SK-N-SH treated with all-trans-retinoic acid at 6 μM for 48 hours (cell line): ENCODE measurements at regions not wholly inside any gene's neighbourhood (a gene's known extent, or its start where the extent isn't known, plus 50 kb on each side); places are given as distances from the start of the nearest gene placed in this dataset.

Experiments used
- ATAC-seq: fragments of 200-7000 bp; cut with Tn5 transposase; 3 replicates; pipeline ENCODE4 v1.9.1; 2020; ENCODE audit warnings: mild to moderate bottlenecking, moderate library complexity
- ARNTL ChIP-seq: fragments of 450-650 bp; formaldehyde crosslinking; IDR thresholded peaks from 2 replicates; pipeline ENCODE4 v1.5.0; 2020; ENCODE audit warnings: low read depth, mild to moderate bottlenecking, moderate library complexity, borderline replicate concordance
- CREB5 ChIP-seq: fragments of 250-450 bp; sonication (Bioruptor Pico); IDR thresholded peaks from 2 replicates; pipeline ENCODE4 v1.5.1; 2020; ENCODE audit warnings: low read depth, mild to moderate bottlenecking, moderate library complexity
- CSDC2 ChIP-seq: fragments of 250-450 bp; sonication (Bioruptor Pico); IDR thresholded peaks from 2 replicates; pipeline ENCODE4 v1.5.0; 2020; ENCODE audit warnings: mild to moderate bottlenecking, moderate library complexity
- CSRNP3 ChIP-seq: fragments of 250-450 bp; sonication (Bioruptor Pico); IDR thresholded peaks from 2 replicates; pipeline ENCODE4 v1.5.1; 2021; ENCODE audit warnings: mild to moderate bottlenecking, moderate library complexity
- ESRRG ChIP-seq: fragments of 250-450 bp; sonication (Bioruptor Pico); IDR thresholded peaks from 2 replicates; pipeline ENCODE4 v1.6.1; 2021; ENCODE audit warnings: mild to moderate bottlenecking
- GLIS3 ChIP-seq: fragments of 250-450 bp; sonication (Bioruptor Pico); IDR thresholded peaks from 2 replicates; pipeline ENCODE4 v1.5.0; 2020; ENCODE audit warnings: mild to moderate bottlenecking, moderate library complexity
- ISL1 ChIP-seq: fragments of 250-450 bp; sonication (Bioruptor Pico); IDR thresholded peaks from 2 replicates; pipeline ENCODE4 v2.1.2; 2022; ENCODE audit warnings: mild to moderate bottlenecking, moderate library complexity
- OSR1 ChIP-seq: fragments of 250-450 bp; sonication (Bioruptor Pico); IDR thresholded peaks from 2 replicates; pipeline ENCODE4 v1.8.0; 2022; ENCODE audit warnings: moderate library complexity, mild to moderate bottlenecking, inconsistent platforms
- PATZ1 ChIP-seq: fragments of 250-450 bp; sonication (Bioruptor Pico); IDR thresholded peaks from 2 replicates; pipeline ENCODE4 v1.8.0; 2020; ENCODE audit warnings: mild to moderate bottlenecking, moderate library complexity, borderline replicate concordance
- POU6F1 ChIP-seq: fragments of 250-450 bp; sonication (Bioruptor Pico); IDR thresholded peaks from 2 replicates; pipeline ENCODE4 v1.8.0; 2021; ENCODE audit warnings: low read depth, mild to moderate bottlenecking, moderate library complexity, borderline replicate concordance
- PPARA ChIP-seq: fragments of 250-450 bp; sonication (Bioruptor Pico); IDR thresholded peaks from 2 replicates; pipeline ENCODE4 v1.5.0; 2020; ENCODE audit warnings: mild to moderate bottlenecking, borderline replicate concordance
- RARB ChIP-seq: fragments of 250-450 bp; sonication (Bioruptor Pico); IDR thresholded peaks from 2 replicates; pipeline ENCODE4 v1.8.0; 2021; ENCODE audit warnings: mild to moderate bottlenecking, moderate library complexity
- SNAI2 ChIP-seq: fragments of 250-450 bp; sonication (Bioruptor Pico); IDR thresholded peaks from 2 replicates; pipeline ENCODE4 v1.5.0; 2020; ENCODE audit warnings: mild to moderate bottlenecking, moderate library complexity
- TCF4 ChIP-seq: fragments of 250-450 bp; sonication (Bioruptor Pico); IDR thresholded peaks from 2 replicates; pipeline ENCODE4 v1.8.0; 2021; ENCODE audit warnings: mild to moderate bottlenecking, moderate library complexity, borderline replicate concordance
- TOX ChIP-seq: fragments of 250-450 bp; sonication (Bioruptor Pico); IDR thresholded peaks from 2 replicates; pipeline ENCODE4 v1.8.0; 2021; ENCODE audit warnings: mild to moderate bottlenecking, moderate library complexity, borderline replicate concordance
- TSHZ2 ChIP-seq: fragments of 250-450 bp; sonication (Bioruptor Pico); IDR thresholded peaks from 2 replicates; pipeline ENCODE4 v1.5.0; 2020; ENCODE audit warnings: mild to moderate bottlenecking, moderate library complexity
- ZC3H10 ChIP-seq: fragments of 250-450 bp; sonication (Bioruptor Pico); IDR thresholded peaks from 2 replicates; pipeline ENCODE4 v1.5.1; 2021; ENCODE audit warnings: mild to moderate bottlenecking, moderate library complexity
- ZFP3 ChIP-seq: fragments of 250-450 bp; sonication (Bioruptor Pico); IDR thresholded peaks from 2 replicates; pipeline ENCODE4 v1.5.0; 2020; ENCODE audit warnings: mild to moderate bottlenecking, moderate library complexity
- ZFP30 ChIP-seq: fragments of 450-650 bp; formaldehyde crosslinking; IDR thresholded peaks from 2 replicates; pipeline ENCODE4 v1.5.0; 2022; ENCODE audit warnings: mild to moderate bottlenecking, moderate library complexity
- ZNF565 ChIP-seq: fragments of 450-650 bp; formaldehyde crosslinking; conservative IDR thresholded peaks from 2 replicates; pipeline ENCODE4 v1.5.0; 2020; ENCODE audit warnings: low read depth, mild to moderate bottlenecking, moderate library complexity
- ZNF8 ChIP-seq: fragments of 450-650 bp; formaldehyde crosslinking; IDR thresholded peaks from 2 replicates; pipeline ENCODE4 v1.5.0; 2020; ENCODE audit warnings: mild to moderate bottlenecking, moderate library complexity

- TF ChIP-seq ARNTL (no peak), SNAI2 (CRISPR knock-in tag) (no peak), ZC3H10 (CRISPR knock-in tag) (no peak), OSR1 (CRISPR knock-in tag) (no peak), ZNF8 (CRISPR knock-in tag) (no peak), TOX (CRISPR knock-in tag) (no peak), TCF4 (CRISPR knock-in tag) (no peak), GLIS3 (CRISPR knock-in tag) (no peak), ZFP3 (no peak), ISL1 (no peak), CSRNP3 (CRISPR knock-in tag) (no peak), PATZ1 (CRISPR knock-in tag) (no peak), CREB5 (no peak), RARB (CRISPR knock-in tag) (no peak), PPARA (CRISPR knock-in tag) (no peak), ZFP30 (CRISPR knock-in tag) (no peak), TSHZ2 (no peak), CSDC2 (CRISPR knock-in tag) (no peak)
- no peak for ATAC-seq
Measured at GRCh38 chr5:3344671-3345070, 251.0 kb upstream of the IRX1 start.

GRCh38 chr5:3343911-3344310 is 251.7 kb upstream of the IRX1 start:
- ATAC-seq, result no peak
- no peak for TF ChIP-seq CREB5
- no peak for TF ChIP-seq ZFP3
- no peak for TF ChIP-seq ESRRG (CRISPR knock-in tag)
- no peak for TF ChIP-seq CSRNP3 (CRISPR knock-in tag)
- no peak for TF ChIP-seq PPARA (CRISPR knock-in tag)
- no peak for TF ChIP-seq PATZ1 (CRISPR knock-in tag)
- TF ChIP-seq POU6F1 (CRISPR knock-in tag), result no peak
- no peak for TF ChIP-seq SNAI2 (CRISPR knock-in tag)
- TF ChIP-seq TCF4 (CRISPR knock-in tag), result no peak
- TF ChIP-seq ARNTL, result no peak
- no peak for TF ChIP-seq RARB (CRISPR knock-in tag)
- TF ChIP-seq ZC3H10 (CRISPR knock-in tag), result no peak
- TF ChIP-seq ZFP30 (CRISPR knock-in tag), result no peak
- no peak for TF ChIP-seq ZNF565 (CRISPR knock-in tag)
- TF ChIP-seq ISL1, result no peak
